GM12872 (cell line): ENCODE measurements at regions not wholly inside any gene's neighbourhood (a gene's known extent, or its start where the extent isn't known, plus 50 kb on each side); places are given as distances from the start of the nearest gene placed in this dataset.

Experiments
- CTCF ChIP-seq: IDR thresholded peaks from 3 replicates; pipeline ENCODE4 v1.5.1; 2011; ENCODE audit warnings: low read depth, mild to moderate bottlenecking, low read length, moderate library complexity; ENCODE audit not compliant: insufficient read depth

- no peak for TF ChIP-seq CTCF
Measured at GRCh38 chr21:41068496-41068895, 99.5 kb upstream of the BACE2 start.

GRCh38 chr21:41068967-41069642 lies 98.9 kb upstream of the BACE2 start:
- peak; percentile 82 for TF ChIP-seq CTCF

- TF ChIP-seq CTCF, result no peak
Measured at GRCh38 chr21:41070284-41070683, 97.7 kb upstream of the BACE2 start.

GRCh38 chr21:41071258-41072171 lies 96.4 kb upstream of the BACE2 start:
- TF ChIP-seq CTCF, result no peak

GRCh38 chr21:41073558-41073957 lies 94.4 kb upstream of the BACE2 start:
- TF ChIP-seq CTCF, result no peak

- TF ChIP-seq CTCF, result no peak
Measured at GRCh38 chr21:41074396-41075184, 93.4 kb upstream of the BACE2 start.

GRCh38 chr21:41075656-41076055 lies 92.3 kb upstream of the BACE2 start:
- TF ChIP-seq CTCF, result no peak
